GM19239 (cell line): ENCODE measurements at regions not wholly inside any gene's neighbourhood (a gene's known extent, or its start where the extent isn't known, plus 50 kb on each side); places are given as distances from the start of the nearest gene placed in this dataset.
"Not testable (repeated sequence)": the region's sequence is repeated elsewhere in the genome, so short reads cannot be mapped to it uniquely, and the experiment has no call there.

Source experiments
- DNase-seq: peaks from one replicate; pipeline ENCODE4 v3.0.0; 2011; ENCODE audit warnings: low spot score; ENCODE audit not compliant: insufficient read length
- FAIRE-seq: peaks from 2 replicates; lab custom pipeline; 2011; peaks lifted over from hg19 to GRCh38; lab: Jason Lieb, UNC

GRCh38 chr13:76634431-76635191, 251.6 kb downstream of the KCTD12 start:
- FAIRE-seq = no peak
- no peak for DNase-seq

GRCh38 chr13:76632401-76633044, 253.7 kb downstream of the KCTD12 start:
- FAIRE-seq = no peak
- DNase-seq = no peak

GRCh38 chr13:76630629-76631230, 255.5 kb downstream of the KCTD12 start:
- no peak for DNase-seq
- FAIRE-seq = no peak

- DNase-seq = no peak
Observed at GRCh38 chr13:76622315-76623040, 263.7 kb downstream of the KCTD12 start.

GRCh38 chr13:76621705-76622104, 264.5 kb downstream of the KCTD12 start:
- FAIRE-seq (no peak), DNase-seq (no peak)

More at GRCh38 chr13:76622315-76623040, 263.7 kb downstream of the KCTD12 start:
- FAIRE-seq = no peak

GRCh38 chr13:76620036-76620435, 266.2 kb downstream of the KCTD12 start:
- no peak for DNase-seq
- FAIRE-seq = no peak

GRCh38 chr13:76619631-76620030, 266.6 kb downstream of the KCTD12 start:
- DNase-seq = no peak
- no peak for FAIRE-seq

- FAIRE-seq (no peak), DNase-seq (no peak)
Observed at GRCh38 chr13:76610819-76611415, 275.3 kb downstream of the KCTD12 start.

GRCh38 chr13:76609643-76610042, 276.6 kb downstream of the KCTD12 start:
- DNase-seq = no peak

GRCh38 chr13:76607866-76608265, 278.3 kb downstream of the KCTD12 start:
- no peak for FAIRE-seq
- DNase-seq = no peak

More at GRCh38 chr13:76609643-76610042, 276.6 kb downstream of the KCTD12 start:
- no peak for FAIRE-seq

- no peak for FAIRE-seq
- DNase-seq = no peak
Observed at GRCh38 chr13:76600081-76600480, 286.1 kb downstream of the KCTD12 start.

- FAIRE-seq (no peak), DNase-seq (no peak)
Observed at GRCh38 chr13:76597868-76598267, 288.3 kb downstream of the KCTD12 start.

GRCh38 chr13:76596216-76596615, 290.0 kb downstream of the KCTD12 start:
- DNase-seq (no peak), FAIRE-seq (no peak)

GRCh38 chr13:76594435-76594834, 291.8 kb downstream of the KCTD12 start:
- FAIRE-seq (no peak), DNase-seq (no peak)

- FAIRE-seq (no peak), DNase-seq (no peak)
Observed at GRCh38 chr13:76586842-76587241, 299.4 kb downstream of the KCTD12 start.

- DNase-seq (no peak), FAIRE-seq (no peak)
Observed at GRCh38 chr13:76579701-76580100, 306.5 kb downstream of the KCTD12 start.

- FAIRE-seq, DNase-seq: not testable (repeated sequence)
Observed at GRCh38 chr13:76575634-76576033, 310.6 kb downstream of the KCTD12 start.

GRCh38 chr13:76570510-76570971, 315.7 kb downstream of the KCTD12 start:
- DNase-seq = no peak

GRCh38 chr13:76556627-76557026, 329.6 kb downstream of the KCTD12 start:
- no peak for FAIRE-seq
- DNase-seq = no peak

More at GRCh38 chr13:76570510-76570971, 315.7 kb downstream of the KCTD12 start:
- FAIRE-seq = no peak

GRCh38 chr13:76552807-76553206, 333.4 kb downstream of the KCTD12 start:
- no peak for FAIRE-seq
- no peak for DNase-seq
